ENCODE measurements at regions not wholly inside any gene's neighbourhood (a gene's known extent, or its start where the extent isn't known, plus 50 kb on each side); places are given as distances from the start of the nearest gene placed in this dataset.

DNA sequence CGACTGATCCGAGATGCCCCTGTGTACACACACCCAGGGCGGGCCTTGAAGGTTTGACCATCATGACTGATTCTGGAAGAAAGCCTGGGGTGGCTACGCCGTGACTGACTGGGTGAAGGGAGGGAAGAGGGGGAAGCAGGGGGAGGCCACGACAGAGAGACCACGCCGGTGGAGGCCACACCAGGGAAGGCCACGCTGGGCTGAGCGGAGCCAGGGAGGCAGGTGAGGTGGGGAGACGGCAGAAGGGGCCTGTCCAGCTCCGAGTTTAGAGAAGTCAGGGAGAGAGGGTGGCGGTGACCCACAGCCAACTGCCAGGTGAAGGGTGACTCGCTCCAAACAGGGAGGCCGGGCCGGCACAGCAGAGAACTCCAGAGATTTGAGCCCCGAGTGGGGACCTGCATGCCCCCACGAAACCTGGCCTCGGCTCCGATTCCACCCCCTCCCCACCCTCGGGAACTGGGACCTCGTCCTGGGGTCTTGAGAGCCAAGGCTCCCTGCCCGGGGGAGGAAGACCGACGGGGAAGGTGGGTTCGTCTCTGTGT is 102.6 kb downstream of the PTPRS start:
- TF ChIP-seq, protein P1, sequence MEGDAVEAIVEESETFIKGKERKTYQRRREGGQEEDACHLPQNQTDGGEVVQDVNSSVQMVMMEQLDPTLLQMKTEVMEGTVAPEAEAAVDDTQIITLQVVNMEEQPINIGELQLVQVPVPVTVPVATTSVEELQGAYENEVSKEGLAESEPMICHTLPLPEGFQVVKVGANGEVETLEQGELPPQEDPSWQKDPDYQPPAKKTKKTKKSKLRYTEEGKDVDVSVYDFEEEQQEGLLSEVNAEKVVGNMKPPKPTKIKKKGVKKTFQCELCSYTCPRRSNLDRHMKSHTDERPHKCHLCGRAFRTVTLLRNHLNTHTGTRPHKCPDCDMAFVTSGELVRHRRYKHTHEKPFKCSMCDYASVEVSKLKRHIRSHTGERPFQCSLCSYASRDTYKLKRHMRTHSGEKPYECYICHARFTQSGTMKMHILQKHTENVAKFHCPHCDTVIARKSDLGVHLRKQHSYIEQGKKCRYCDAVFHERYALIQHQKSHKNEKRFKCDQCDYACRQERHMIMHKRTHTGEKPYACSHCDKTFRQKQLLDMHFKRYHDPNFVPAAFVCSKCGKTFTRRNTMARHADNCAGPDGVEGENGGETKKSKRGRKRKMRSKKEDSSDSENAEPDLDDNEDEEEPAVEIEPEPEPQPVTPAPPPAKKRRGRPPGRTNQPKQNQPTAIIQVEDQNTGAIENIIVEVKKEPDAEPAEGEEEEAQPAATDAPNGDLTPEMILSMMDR (IDR thresholded peaks at IDR 0.05) = no peak
- TF ChIP-seq, protein P2, sequence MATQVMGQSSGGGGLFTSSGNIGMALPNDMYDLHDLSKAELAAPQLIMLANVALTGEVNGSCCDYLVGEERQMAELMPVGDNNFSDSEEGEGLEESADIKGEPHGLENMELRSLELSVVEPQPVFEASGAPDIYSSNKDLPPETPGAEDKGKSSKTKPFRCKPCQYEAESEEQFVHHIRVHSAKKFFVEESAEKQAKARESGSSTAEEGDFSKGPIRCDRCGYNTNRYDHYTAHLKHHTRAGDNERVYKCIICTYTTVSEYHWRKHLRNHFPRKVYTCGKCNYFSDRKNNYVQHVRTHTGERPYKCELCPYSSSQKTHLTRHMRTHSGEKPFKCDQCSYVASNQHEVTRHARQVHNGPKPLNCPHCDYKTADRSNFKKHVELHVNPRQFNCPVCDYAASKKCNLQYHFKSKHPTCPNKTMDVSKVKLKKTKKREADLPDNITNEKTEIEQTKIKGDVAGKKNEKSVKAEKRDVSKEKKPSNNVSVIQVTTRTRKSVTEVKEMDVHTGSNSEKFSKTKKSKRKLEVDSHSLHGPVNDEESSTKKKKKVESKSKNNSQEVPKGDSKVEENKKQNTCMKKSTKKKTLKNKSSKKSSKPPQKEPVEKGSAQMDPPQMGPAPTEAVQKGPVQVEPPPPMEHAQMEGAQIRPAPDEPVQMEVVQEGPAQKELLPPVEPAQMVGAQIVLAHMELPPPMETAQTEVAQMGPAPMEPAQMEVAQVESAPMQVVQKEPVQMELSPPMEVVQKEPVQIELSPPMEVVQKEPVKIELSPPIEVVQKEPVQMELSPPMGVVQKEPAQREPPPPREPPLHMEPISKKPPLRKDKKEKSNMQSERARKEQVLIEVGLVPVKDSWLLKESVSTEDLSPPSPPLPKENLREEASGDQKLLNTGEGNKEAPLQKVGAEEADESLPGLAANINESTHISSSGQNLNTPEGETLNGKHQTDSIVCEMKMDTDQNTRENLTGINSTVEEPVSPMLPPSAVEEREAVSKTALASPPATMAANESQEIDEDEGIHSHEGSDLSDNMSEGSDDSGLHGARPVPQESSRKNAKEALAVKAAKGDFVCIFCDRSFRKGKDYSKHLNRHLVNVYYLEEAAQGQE (IDR thresholded peaks at IDR 0.05; ENCODE audit: low read depth, low read length) = no peak
- TF ChIP-seq EZH2phosphoT487 (IDR thresholded peaks at IDR 0.05; ENCODE audit: borderline replicate concordance, low read depth) (no peak), SMC3 (IDR thresholded peaks at IDR 0.05; ENCODE audit: low read depth, low read length) (no peak), RXRA (IDR thresholded peaks at IDR 0.05; ENCODE audit: borderline replicate concordance, low read depth) (no peak)
- TF ChIP-seq, protein P3, sequence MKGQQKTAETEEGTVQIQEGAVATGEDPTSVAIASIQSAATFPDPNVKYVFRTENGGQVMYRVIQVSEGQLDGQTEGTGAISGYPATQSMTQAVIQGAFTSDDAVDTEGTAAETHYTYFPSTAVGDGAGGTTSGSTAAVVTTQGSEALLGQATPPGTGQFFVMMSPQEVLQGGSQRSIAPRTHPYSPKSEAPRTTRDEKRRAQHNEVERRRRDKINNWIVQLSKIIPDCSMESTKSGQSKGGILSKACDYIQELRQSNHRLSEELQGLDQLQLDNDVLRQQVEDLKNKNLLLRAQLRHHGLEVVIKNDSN (IDR thresholded peaks at IDR 0.05; ENCODE audit: borderline replicate concordance, low read depth) = no peak

Data from SK-N-SH (cell line).